A673 (cell line): ENCODE measurements at regions not wholly inside any gene's neighbourhood (a gene's known extent, or its start where the extent isn't known, plus 50 kb on each side); places are given as distances from the start of the nearest gene placed in this dataset.

Experiments used
- BruUV-seq: library from RNA; stranded (reverse); fragments of 400-500 nt; replicated peaks from 2 replicates; lab custom pipeline; 2021; lab: Mats Ljungman, UMichigan
- CTCF ChIA-PET: fragments of 300-600 bp; sonication (Branson Sonifier 250); formaldehyde crosslinking; loops from one replicate; lab custom pipeline; 2022; ENCODE audit warnings: antibody characterized with exemption; lab: Charles Lee
- POLR2A ChIA-PET: fragments of 300-600 bp; sonication (Branson Sonifier 250); formaldehyde crosslinking; loops from one replicate; lab custom pipeline; 2022; ENCODE audit warnings: antibody characterized with exemption; ENCODE audit not compliant: low non-redundant PET; lab: Charles Lee
- DNase-seq: peaks from one replicate; pipeline ENCODE4 v3.0.0-alpha.2; 2015; ENCODE audit warnings: low spot score
- H3K27ac ChIP-seq: fragments of 200-600 bp; sonication (generic); 2 replicates; pipeline ENCODE4 v1.5.1; 2016; ENCODE audit warnings: mixed run types, low read depth, mild to moderate bottlenecking, mixed read lengths, antibody characterized with exemption, low read length; ENCODE audit not compliant: poor library complexity, severe bottlenecking
- H3K27me3 ChIP-seq: fragments of 200-600 bp; sonication (generic); replicated peaks from 2 replicates; pipeline ENCODE4 v1.6.1; 2017; ENCODE audit warnings: mixed run types, low read depth, mild to moderate bottlenecking, mixed read lengths, antibody characterized with exemption, low read length; ENCODE audit not compliant: insufficient read depth, poor library complexity
- H3K36me3 ChIP-seq: fragments of 200-600 bp; sonication (generic); 2 replicates; pipeline ENCODE4 v1.6.1; 2016; ENCODE audit warnings: mixed run types, mild to moderate bottlenecking, mixed read lengths, antibody characterized with exemption, low read length; ENCODE audit not compliant: insufficient read depth, poor library complexity, severe bottlenecking
- H3K4me1 ChIP-seq: fragments of 200-600 bp; sonication (generic); 2 replicates; pipeline ENCODE4 v1.6.1; 2017; ENCODE audit warnings: mixed run types, mild to moderate bottlenecking, mixed read lengths, antibody characterized with exemption, low read length; ENCODE audit not compliant: insufficient read depth, poor library complexity, severe bottlenecking
- H3K4me3 ChIP-seq: fragments of 200-600 bp; sonication (generic); 2 replicates; pipeline ENCODE4 v1.5.1; 2016; ENCODE audit warnings: low read depth, mixed run types, mild to moderate bottlenecking, mixed read lengths, low read length; ENCODE audit not compliant: poor library complexity, severe bottlenecking
- H3K9me3 ChIP-seq: fragments of 200-600 bp; sonication (generic); 2 replicates; pipeline ENCODE4 v1.6.1; 2016; ENCODE audit warnings: mixed run types, low read depth, mild to moderate bottlenecking, mixed read lengths, antibody characterized with exemption, low read length; ENCODE audit not compliant: poor library complexity, severe bottlenecking
- EZH2 ChIP-seq: fragments of 200-600 bp; sonication (generic); IDR thresholded peaks from 2 replicates; pipeline ENCODE4 v1.6.1; 2017; ENCODE audit warnings: borderline replicate concordance, low read depth, mild to moderate bottlenecking, mixed read lengths, antibody characterized with exemption, low read length; ENCODE audit not compliant: poor library complexity, severe bottlenecking
- intact Hi-C: fragments of 100-400 bp; cut with micrococcal nuclease; formaldehyde crosslinking; loops from one replicate; pipeline ENCODE4 v1.10.0; 2022; ENCODE audit not compliant: unreplicated experiment
- TF ChIP-seq, protein P1 (sequence below): fragments of 300-800, 200-600 bp; sonication (generic); conservative IDR thresholded peaks from 2 replicates; pipeline ENCODE4 v1.5.1; 2017; ENCODE audit warnings: low read depth, mild to moderate bottlenecking, antibody characterized with exemption, low read length, moderate library complexity, mixed read lengths

DNA sequence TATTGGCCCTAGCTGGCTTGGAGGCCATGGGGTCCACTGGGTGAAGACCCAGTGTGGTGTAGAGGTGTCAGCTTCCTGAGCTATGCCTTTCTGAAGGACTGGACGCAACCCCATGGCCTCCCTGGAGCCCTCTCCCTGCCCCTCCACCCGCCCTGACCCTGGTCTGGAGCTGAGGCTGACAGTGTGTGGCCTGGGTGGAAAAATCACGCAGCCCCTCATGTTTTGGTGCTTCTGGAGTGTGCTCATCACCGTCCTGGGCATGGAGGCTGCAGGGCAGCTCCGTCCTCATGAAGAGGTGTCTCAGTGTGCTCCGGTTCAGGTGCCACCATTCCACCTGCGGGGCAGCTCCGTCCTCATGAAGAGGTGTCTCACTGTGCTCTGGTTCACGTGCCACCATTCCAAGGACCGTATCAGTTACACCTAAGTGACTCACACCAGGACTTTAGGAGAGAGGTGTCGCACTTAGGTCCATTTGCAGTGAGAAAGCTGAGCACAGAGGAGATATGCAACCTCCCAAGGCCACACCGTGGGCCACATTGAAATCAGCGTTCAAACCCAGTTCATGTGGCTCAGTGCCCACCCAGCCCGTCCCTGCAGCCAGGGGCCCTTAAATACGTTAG is 214.3 kb upstream of the IRX1 start:
- H3K9me3 ChIP-seq, result peaks cover 40% of the 10 kb centered on the region
- no peaks in the 10 kb centered on the region for H3K4me1 ChIP-seq
- ChIA-PET POLR2A (no interaction called here), CTCF (no interaction called here)
- BruUV-seq, result no TSS peak
- intact Hi-C loops, result no loop called here
- no peaks in the 10 kb centered on the region for H3K36me3 ChIP-seq
- no peak overlapping the region for H3K4me3 ChIP-seq
- H3K27me3 ChIP-seq, result no peaks in the 10 kb centered on the region
- DNase-seq, result no peak
- TF ChIP-seq, protein P1, sequence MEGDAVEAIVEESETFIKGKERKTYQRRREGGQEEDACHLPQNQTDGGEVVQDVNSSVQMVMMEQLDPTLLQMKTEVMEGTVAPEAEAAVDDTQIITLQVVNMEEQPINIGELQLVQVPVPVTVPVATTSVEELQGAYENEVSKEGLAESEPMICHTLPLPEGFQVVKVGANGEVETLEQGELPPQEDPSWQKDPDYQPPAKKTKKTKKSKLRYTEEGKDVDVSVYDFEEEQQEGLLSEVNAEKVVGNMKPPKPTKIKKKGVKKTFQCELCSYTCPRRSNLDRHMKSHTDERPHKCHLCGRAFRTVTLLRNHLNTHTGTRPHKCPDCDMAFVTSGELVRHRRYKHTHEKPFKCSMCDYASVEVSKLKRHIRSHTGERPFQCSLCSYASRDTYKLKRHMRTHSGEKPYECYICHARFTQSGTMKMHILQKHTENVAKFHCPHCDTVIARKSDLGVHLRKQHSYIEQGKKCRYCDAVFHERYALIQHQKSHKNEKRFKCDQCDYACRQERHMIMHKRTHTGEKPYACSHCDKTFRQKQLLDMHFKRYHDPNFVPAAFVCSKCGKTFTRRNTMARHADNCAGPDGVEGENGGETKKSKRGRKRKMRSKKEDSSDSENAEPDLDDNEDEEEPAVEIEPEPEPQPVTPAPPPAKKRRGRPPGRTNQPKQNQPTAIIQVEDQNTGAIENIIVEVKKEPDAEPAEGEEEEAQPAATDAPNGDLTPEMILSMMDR, result no peak
- TF ChIP-seq EZH2, result no peak
- no peak overlapping the region for H3K27ac ChIP-seq

DNA sequence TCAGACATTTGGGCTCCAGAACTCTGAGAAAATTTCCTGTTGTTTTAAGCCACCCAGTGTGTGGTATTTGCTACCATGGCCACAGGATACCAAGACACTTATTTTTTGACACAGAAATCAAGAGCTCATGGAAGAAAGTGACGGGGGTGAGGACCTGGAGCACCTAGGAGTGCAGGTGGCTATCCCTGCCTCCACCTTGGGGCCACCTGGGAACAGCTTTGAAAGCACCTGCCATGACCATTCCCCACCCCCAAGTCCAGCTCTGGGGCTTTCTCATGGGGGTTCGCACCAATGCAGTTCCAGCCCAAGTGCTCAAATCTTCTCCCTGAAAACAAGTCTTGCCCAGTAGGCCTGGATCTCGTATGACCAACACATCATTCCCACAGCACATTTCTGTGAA is 214.9 kb upstream of the IRX1 start:
- intact Hi-C loops, result no loop called here
- no peaks in the 10 kb centered on the region for H3K36me3 ChIP-seq
- no TSS peak for BruUV-seq
- ChIA-PET POLR2A (no interaction called here), CTCF (no interaction called here)
- no peak for TF ChIP-seq EZH2
- TF ChIP-seq, protein P1, result no peak
- H3K4me3 ChIP-seq, result no peak overlapping the region
- H3K27ac ChIP-seq, result no peak overlapping the region
- H3K27me3 ChIP-seq, result no peaks in the 10 kb centered on the region
- H3K4me1 ChIP-seq, result no peaks in the 10 kb centered on the region
- no peak for DNase-seq
- H3K9me3 ChIP-seq, result peaks cover 38% of the 10 kb centered on the region

DNA sequence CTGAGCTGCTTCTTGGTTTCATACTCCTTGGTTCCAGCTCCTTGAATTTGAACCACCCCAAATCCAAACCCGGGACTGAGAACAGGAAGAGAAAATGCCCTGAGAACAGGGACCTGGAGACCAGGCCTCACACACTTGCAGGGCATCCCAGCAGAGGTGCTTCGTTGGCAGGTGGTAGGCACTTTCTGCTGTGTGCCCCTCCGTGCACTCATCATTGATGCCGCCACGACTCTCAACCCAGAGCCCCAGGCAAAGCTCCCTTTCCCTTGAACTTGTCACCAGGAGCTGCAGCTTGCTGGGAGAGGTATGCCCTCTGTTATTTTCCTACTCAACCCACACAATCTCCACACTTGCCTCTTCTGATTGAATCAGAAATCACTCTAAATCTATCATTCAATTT is 217.8 kb upstream of the IRX1 start:
- Histone ChIP-seq H3K27ac (no peak overlapping the region), H3K4me3 (no peak overlapping the region), H3K36me3 (no peaks in the 10 kb centered on the region), H3K27me3 (no peaks in the 10 kb centered on the region), H3K4me1 (no peaks in the 10 kb centered on the region), H3K9me3 (peaks cover 65% of the 10 kb centered on the region)
- BruUV-seq, result no TSS peak
- POLR2A ChIA-PET, result no interaction called here
- DNase-seq, result no peak
- intact Hi-C loops, result no loop called here
- TF ChIP-seq EZH2, result no peak
- TF ChIP-seq, protein P1, result no peak
- CTCF ChIA-PET, result no interaction called here
